ENCODE measurements at regions not wholly inside any gene's neighbourhood (a gene's known extent, or its start where the extent isn't known, plus 50 kb on each side); places are given as distances from the start of the nearest gene placed in this dataset.

DNA sequence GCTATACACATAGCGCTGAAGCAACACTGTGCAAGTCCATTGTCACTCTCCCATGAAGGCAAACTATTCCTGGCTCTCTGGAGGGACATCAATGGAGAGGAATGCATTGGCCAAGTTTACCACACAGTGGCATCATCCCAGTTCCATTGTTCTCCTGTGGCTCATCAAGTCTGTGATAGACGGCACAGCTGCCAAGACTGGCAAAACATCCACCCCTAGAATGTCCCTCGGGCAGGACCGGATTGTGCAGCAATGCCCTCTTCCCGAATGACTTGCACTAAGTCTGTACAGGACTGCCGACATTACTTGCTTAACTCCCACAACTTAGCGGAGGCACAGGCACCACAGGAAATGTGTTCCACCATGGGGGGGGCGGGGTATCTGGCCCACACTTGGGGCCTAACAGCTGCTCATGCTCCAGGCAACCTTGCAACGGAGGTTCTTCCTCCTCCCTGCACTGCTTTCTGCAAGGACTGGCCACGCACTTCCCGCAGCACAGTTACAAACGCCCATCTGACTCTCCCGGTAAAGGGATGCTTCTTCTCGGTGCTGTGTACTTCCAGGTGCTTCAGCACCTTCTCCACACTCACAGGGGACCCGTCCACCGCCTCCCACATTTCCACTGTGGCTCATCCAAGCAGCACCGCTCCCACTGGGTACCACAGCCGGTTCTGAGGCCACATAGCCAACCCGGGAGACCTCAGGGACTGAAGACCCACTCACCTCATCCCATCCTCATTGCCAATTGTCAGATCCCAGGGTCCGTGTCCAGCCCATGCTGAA is 1309.6 kb upstream of the RAG2 start:
- no peak overlapping the region for H2AFZ ChIP-seq (ENCODE audit: control insufficient read depth, low read depth, low read length)
- no peaks in the 10 kb centered on the region for H4K20me1 ChIP-seq (ENCODE audit: control insufficient read depth, insufficient read depth)
- H3K4me3 ChIP-seq, result no peak overlapping the region
- no peaks in the 10 kb centered on the region for H3K4me1 ChIP-seq (ENCODE audit: control insufficient read depth, insufficient read depth, low read length)
- 29% methylated on average over 20 of the region's 20 CpGs for WGBS (ENCODE audit: insufficient coverage, insufficient replicate concordance, low lambda C conversion rate, missing lambda C conversion rate)
- H3K9ac ChIP-seq (ENCODE audit: control insufficient read depth, insufficient read depth, low read length), result no peak overlapping the region
- H3K79me2 ChIP-seq (ENCODE audit: control insufficient read depth, insufficient read depth, low read length), result no peaks in the 10 kb centered on the region
- FAIRE-seq (no peak), DNase-seq (ENCODE audit: low read depth, low spot score) (no peak), ATAC-seq (no peak)
- SMC1A ChIA-PET (ENCODE audit: uncharacterized antibody, unreplicated experiment), result no interaction called here
- RAD21 ChIA-PET (ENCODE audit: unreplicated experiment), result no interaction called here
- POLR2A ChIA-PET, result no interaction called here
- H3K4me2 ChIP-seq (ENCODE audit: control insufficient read depth, insufficient read depth), result no peak overlapping the region
- TF ChIP-seq HCFC1 (IDR thresholded peaks at IDR 0.05; ENCODE audit: low read length) (no peak), MYB (IDR thresholded peaks at IDR 0.05; ENCODE audit: borderline replicate concordance, low read depth, low read length) (no peak), NBN (IDR thresholded peaks at IDR 0.05) (no peak), ZNF217 (IDR thresholded peaks at IDR 0.05) (no peak), TAF1 (IDR thresholded peaks at IDR 0.05; ENCODE audit: borderline replicate concordance, low read depth, low read length) (no peak), YBX1 (IDR thresholded peaks at IDR 0.05) (no peak)
- TF ChIP-seq, protein P1, sequence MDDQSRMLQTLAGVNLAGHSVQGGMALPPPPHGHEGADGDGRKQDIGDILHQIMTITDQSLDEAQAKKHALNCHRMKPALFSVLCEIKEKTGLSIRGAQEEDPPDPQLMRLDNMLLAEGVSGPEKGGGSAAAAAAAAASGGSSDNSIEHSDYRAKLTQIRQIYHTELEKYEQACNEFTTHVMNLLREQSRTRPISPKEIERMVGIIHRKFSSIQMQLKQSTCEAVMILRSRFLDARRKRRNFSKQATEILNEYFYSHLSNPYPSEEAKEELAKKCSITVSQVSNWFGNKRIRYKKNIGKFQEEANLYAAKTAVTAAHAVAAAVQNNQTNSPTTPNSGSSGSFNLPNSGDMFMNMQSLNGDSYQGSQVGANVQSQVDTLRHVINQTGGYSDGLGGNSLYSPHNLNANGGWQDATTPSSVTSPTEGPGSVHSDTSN (IDR thresholded peaks at IDR 0.05; ENCODE audit: insufficient replicate concordance, low read depth, low read length), result no peak
- TF ChIP-seq, protein P2, sequence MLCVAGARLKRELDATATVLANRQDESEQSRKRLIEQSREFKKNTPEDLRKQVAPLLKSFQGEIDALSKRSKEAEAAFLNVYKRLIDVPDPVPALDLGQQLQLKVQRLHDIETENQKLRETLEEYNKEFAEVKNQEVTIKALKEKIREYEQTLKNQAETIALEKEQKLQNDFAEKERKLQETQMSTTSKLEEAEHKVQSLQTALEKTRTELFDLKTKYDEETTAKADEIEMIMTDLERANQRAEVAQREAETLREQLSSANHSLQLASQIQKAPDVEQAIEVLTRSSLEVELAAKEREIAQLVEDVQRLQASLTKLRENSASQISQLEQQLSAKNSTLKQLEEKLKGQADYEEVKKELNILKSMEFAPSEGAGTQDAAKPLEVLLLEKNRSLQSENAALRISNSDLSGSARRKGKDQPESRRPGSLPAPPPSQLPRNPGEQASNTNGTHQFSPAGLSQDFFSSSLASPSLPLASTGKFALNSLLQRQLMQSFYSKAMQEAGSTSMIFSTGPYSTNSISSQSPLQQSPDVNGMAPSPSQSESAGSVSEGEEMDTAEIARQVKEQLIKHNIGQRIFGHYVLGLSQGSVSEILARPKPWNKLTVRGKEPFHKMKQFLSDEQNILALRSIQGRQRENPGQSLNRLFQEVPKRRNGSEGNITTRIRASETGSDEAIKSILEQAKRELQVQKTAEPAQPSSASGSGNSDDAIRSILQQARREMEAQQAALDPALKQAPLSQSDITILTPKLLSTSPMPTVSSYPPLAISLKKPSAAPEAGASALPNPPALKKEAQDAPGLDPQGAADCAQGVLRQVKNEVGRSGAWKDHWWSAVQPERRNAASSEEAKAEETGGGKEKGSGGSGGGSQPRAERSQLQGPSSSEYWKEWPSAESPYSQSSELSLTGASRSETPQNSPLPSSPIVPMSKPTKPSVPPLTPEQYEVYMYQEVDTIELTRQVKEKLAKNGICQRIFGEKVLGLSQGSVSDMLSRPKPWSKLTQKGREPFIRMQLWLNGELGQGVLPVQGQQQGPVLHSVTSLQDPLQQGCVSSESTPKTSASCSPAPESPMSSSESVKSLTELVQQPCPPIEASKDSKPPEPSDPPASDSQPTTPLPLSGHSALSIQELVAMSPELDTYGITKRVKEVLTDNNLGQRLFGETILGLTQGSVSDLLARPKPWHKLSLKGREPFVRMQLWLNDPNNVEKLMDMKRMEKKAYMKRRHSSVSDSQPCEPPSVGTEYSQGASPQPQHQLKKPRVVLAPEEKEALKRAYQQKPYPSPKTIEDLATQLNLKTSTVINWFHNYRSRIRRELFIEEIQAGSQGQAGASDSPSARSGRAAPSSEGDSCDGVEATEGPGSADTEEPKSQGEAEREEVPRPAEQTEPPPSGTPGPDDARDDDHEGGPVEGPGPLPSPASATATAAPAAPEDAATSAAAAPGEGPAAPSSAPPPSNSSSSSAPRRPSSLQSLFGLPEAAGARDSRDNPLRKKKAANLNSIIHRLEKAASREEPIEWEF (IDR thresholded peaks at IDR 0.05; ENCODE audit: insufficient replicate concordance, low read depth, low read length), result no peak
- in situ Hi-C loops (cut with MboI) (no loop called here), intact Hi-C loops (cut with micrococcal nuclease; ENCODE audit: unreplicated experiment) (no loop called here)
- no peaks in the 10 kb centered on the region for H3K36me3 ChIP-seq (ENCODE audit: control insufficient read depth in 2 of 2, insufficient read depth in 2 of 2, low read length in 1 of 2)
- no peaks in the 10 kb centered on the region for H3K9me3 ChIP-seq (replicated peaks; ENCODE audit: control insufficient read depth, insufficient read depth, low read length)
- no peaks in the 10 kb centered on the region for H3K27me3 ChIP-seq (replicated peaks in 1 of 2; ENCODE audit: control insufficient read depth in 2 of 2, insufficient read depth in 2 of 2, low read length in 1 of 2)
- CTCF ChIA-PET, result no interaction called here
- no peak overlapping the region for H3K27ac ChIP-seq (ENCODE audit: control insufficient read depth, insufficient read depth)
- BruUV-seq (replicated peaks), result no TSS peak

All from GM12878 (cell line).